ENCODE measurements at regions not wholly inside any gene's neighbourhood (a gene's known extent, or its start where the extent isn't known, plus 50 kb on each side); places are given as distances from the start of the nearest gene placed in this dataset.
"Not testable (repeated sequence)": the region's sequence is repeated elsewhere in the genome, so short reads cannot be mapped to it uniquely, and the experiment has no call there.

- not testable (repeated sequence) for TF ChIP-seq CTCF (IDR thresholded peaks at IDR 0.05; ENCODE audit: low read depth, low read length); POLR2A (IDR thresholded peaks at IDR 0.05; ENCODE audit: extremely low read depth, insufficient read length)
- TF ChIP-seq, protein P1, sequence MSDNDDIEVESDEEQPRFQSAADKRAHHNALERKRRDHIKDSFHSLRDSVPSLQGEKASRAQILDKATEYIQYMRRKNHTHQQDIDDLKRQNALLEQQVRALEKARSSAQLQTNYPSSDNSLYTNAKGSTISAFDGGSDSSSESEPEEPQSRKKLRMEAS (IDR thresholded peaks at IDR 0.05; ENCODE audit: low read depth, low read length), result not testable (repeated sequence)
These were observed 345.2 kb downstream of the PTH2R start for GRCh38 chr2:208751663-208752415.

All from NB4 (cell line).